H9 (cell line): ENCODE measurements at regions not wholly inside any gene's neighbourhood (a gene's known extent, or its start where the extent isn't known, plus 50 kb on each side); places are given as distances from the start of the nearest gene placed in this dataset.

ENCODE experiments used
- DNase-seq: peaks from one replicate; pipeline ENCODE4 v3.0.0-alpha.2; 2017
- H2AFZ ChIP-seq: one replicate; pipeline ENCODE4 v1.6.1; 2013; ENCODE audit warnings: mild to moderate bottlenecking, low read length, control low read depth, moderate library complexity
- H2AK5ac ChIP-seq: 2 replicates; pipeline ENCODE4 v1.6.1; 2013; ENCODE audit warnings: low read length, control low read depth, mixed read lengths; ENCODE audit not compliant: insufficient read length
- H2BK120ac ChIP-seq: one replicate; pipeline ENCODE4 v1.6.1; 2013; ENCODE audit warnings: low read depth, mild to moderate bottlenecking, low read length, control low read depth, inconsistent platforms; ENCODE audit not compliant: poor library complexity, severe bottlenecking
- H2BK12ac ChIP-seq: 2 replicates; pipeline ENCODE4 v1.6.1; 2013; ENCODE audit warnings: low read length, control low read depth, mixed read lengths, low read depth; ENCODE audit not compliant: insufficient read length
- H2BK15ac ChIP-seq: 2 replicates; pipeline ENCODE4 v1.6.1; 2013; ENCODE audit warnings: low read depth, low read length, control low read depth
- H2BK20ac ChIP-seq: one replicate; pipeline ENCODE4 v1.6.1; 2013; ENCODE audit warnings: low read depth, mild to moderate bottlenecking, low read length, control low read depth, inconsistent platforms; ENCODE audit not compliant: poor library complexity, severe bottlenecking
- H2BK5ac ChIP-seq: 2 replicates; pipeline ENCODE4 v1.6.1; 2013; ENCODE audit warnings: low read length, control low read depth, mixed read lengths; ENCODE audit not compliant: insufficient read length
- H3K14ac ChIP-seq: 2 replicates; pipeline ENCODE4 v1.6.1; 2013; ENCODE audit warnings: low read length, control low read depth; ENCODE audit not compliant: insufficient read depth
- H3K18ac ChIP-seq: 2 replicates; pipeline ENCODE4 v1.6.1; 2013; ENCODE audit warnings: low read depth, mild to moderate bottlenecking, mixed read lengths, low read length, control low read depth; ENCODE audit not compliant: insufficient read length
- H3K23ac ChIP-seq: 2 replicates; pipeline ENCODE4 v1.6.1; 2013; ENCODE audit warnings: low read length, control low read depth, mixed read lengths, low read depth; ENCODE audit not compliant: insufficient read length
- H3K23me2 ChIP-seq: 2 replicates; pipeline ENCODE4 v1.6.1; 2013; ENCODE audit warnings: low read depth, mild to moderate bottlenecking, mixed read lengths, low read length, control low read depth; ENCODE audit not compliant: insufficient read length, poor library complexity, severe bottlenecking
- H3K27ac ChIP-seq: 2 replicates; pipeline ENCODE4 v1.5.1; 2013; ENCODE audit warnings: low read length, control low read depth, mixed read lengths, low read depth; ENCODE audit not compliant: insufficient read length
- H3K27me3 ChIP-seq: 2 replicates; pipeline ENCODE4 v1.6.1; 2013; ENCODE audit warnings: low read length, control low read depth, inconsistent platforms; ENCODE audit not compliant: insufficient read depth
- H3K4ac ChIP-seq: 2 replicates; pipeline ENCODE4 v1.6.1; 2013; ENCODE audit warnings: low read depth, mild to moderate bottlenecking, control low read depth, inconsistent platforms, low read length, moderate library complexity
- H3K4me1 ChIP-seq: 2 replicates; pipeline ENCODE4 v1.6.1; 2013; ENCODE audit warnings: low read length, control low read depth, inconsistent platforms; ENCODE audit not compliant: insufficient read depth
- H3K4me2 ChIP-seq: 2 replicates; pipeline ENCODE4 v1.6.1; 2013; ENCODE audit warnings: low read length, control low read depth, mixed read lengths; ENCODE audit not compliant: insufficient read length, insufficient read depth
- H3K56ac ChIP-seq: 2 replicates; pipeline ENCODE4 v1.6.1; 2013; ENCODE audit warnings: low read depth, mild to moderate bottlenecking, mixed read lengths, low read length, control low read depth; ENCODE audit not compliant: insufficient read length
- H3K79me1 ChIP-seq: 2 replicates; pipeline ENCODE4 v1.6.1; 2013; ENCODE audit warnings: low read depth, mild to moderate bottlenecking, moderate library complexity, low read length, control low read depth, inconsistent platforms; ENCODE audit not compliant: insufficient read depth, poor library complexity, severe bottlenecking
- H3K79me2 ChIP-seq: 2 replicates; pipeline ENCODE4 v1.6.1; 2013; ENCODE audit warnings: low read length, control low read depth, inconsistent platforms; ENCODE audit not compliant: insufficient read depth
- H3K9ac ChIP-seq: 2 replicates; pipeline ENCODE4 v1.6.1; 2013; ENCODE audit warnings: low read length, control low read depth, mixed read lengths; ENCODE audit not compliant: insufficient read length; ENCODE audit errors: extremely low read depth
- H3K9me3 ChIP-seq: one replicate; pipeline ENCODE4 v1.6.1; 2013; ENCODE audit warnings: low read depth, low read length, inconsistent platforms; ENCODE audit not compliant: control insufficient read depth
- H3T11ph ChIP-seq: one replicate; pipeline ENCODE4 v1.6.1; 2013; ENCODE audit warnings: mild to moderate bottlenecking, low read length, control low read depth, inconsistent platforms
- H4K20me1 ChIP-seq: one replicate; pipeline ENCODE4 v1.6.1; 2013; ENCODE audit not compliant: control insufficient read depth, insufficient read length, insufficient read depth
- H4K5ac ChIP-seq: 2 replicates; pipeline ENCODE4 v1.6.1; 2013; ENCODE audit warnings: low read depth, mild to moderate bottlenecking, mixed read lengths, low read length, control low read depth; ENCODE audit not compliant: insufficient read length
- H4K8ac ChIP-seq: replicated peaks from 2 replicates; pipeline ENCODE4 v1.6.1; 2013; ENCODE audit warnings: low read length, control low read depth, mixed read lengths, low read depth; ENCODE audit not compliant: insufficient read length
- H4K91ac ChIP-seq: 2 replicates; pipeline ENCODE4 v1.6.1; 2013; ENCODE audit warnings: low read depth, mild to moderate bottlenecking, moderate library complexity, mixed read lengths, low read length, control low read depth; ENCODE audit not compliant: insufficient read length
- H3K27ac Mint-ChIP-seq, 3 experiments: 2 replicates in 2 of 3; 3 replicates in 1 of 3; pipeline ENCODE4 v1.8.0; 2020 to 2021; ENCODE audit warnings: mixed read lengths in 3 of 3, mild to moderate bottlenecking in 1 of 3, moderate library complexity in 1 of 3
- H3K27me3 Mint-ChIP-seq: 2 replicates; pipeline ENCODE4 v1.8.0; 2021; ENCODE audit warnings: low read depth, mild to moderate bottlenecking, moderate library complexity, mixed read lengths
- H3K36me3 Mint-ChIP-seq, 3 experiments: 2 replicates in 2 of 3; 3 replicates in 1 of 3; pipeline ENCODE4 v1.8.0; 2020 to 2021; ENCODE audit warnings: low read depth in 3 of 3, mixed read lengths in 3 of 3; ENCODE audit not compliant: insufficient read depth in 1 of 3
- H3K4me1 Mint-ChIP-seq, 2 experiments: 2 replicates each; pipeline ENCODE4 v1.8.0; 2020; ENCODE audit warnings: mixed read lengths in 2 of 2
- H3K4me3 Mint-ChIP-seq, 2 experiments: 2 replicates in 1 of 2; 3 replicates in 1 of 2; pipeline ENCODE4 v1.8.0; 2020 to 2021; ENCODE audit warnings: mild to moderate bottlenecking in 2 of 2, mixed read lengths in 2 of 2, moderate library complexity in 1 of 2
- H3K9me3 Mint-ChIP-seq, 2 experiments: 2 replicates in 1 of 2; 3 replicates in 1 of 2; pipeline ENCODE4 v1.8.0; 2020; ENCODE audit warnings: mild to moderate bottlenecking in 2 of 2, mixed read lengths in 2 of 2, moderate library complexity in 1 of 2
- CTCF ChIP-seq: fragments of 200-600 bp; sonication (generic); conservative IDR thresholded peaks from 3 replicates; pipeline ENCODE4 v1.8.0; 2021; ENCODE audit warnings: antibody characterized with exemption, mild to moderate bottlenecking
- WGBS: extraction: QIAGEN DNeasy Blood & Tissue Kit; methylation state at CpG from one replicate; pipeline ENCODE4 v1.1.7; 2013; ENCODE audit warnings: missing lambda C conversion rate, low lambda C conversion rate, mixed read lengths; ENCODE audit not compliant: insufficient read length; ENCODE audit errors: extremely low coverage; 5-methylcytosine and 5-hydroxymethylcytosine counted together

DNA sequence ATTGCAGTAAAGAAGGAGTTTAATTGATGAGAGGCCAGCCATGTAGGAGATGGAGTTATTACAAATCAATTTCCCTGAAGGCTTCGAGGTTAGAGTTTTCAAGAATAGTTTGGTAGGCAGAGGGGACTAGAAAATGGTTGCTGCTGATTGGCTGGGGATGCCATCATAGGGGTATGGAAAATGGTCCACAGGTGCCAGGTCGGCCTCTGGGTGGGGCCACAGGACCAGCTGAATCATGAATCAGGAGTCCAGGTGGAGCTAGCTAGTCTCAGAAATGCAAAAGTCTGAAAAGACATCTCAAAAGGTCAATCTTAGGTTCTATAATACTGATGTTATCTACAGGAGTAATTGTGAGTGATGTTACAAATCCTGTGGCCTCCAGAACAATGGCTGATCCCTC, 714.0 kb upstream of the GHITM start:
- Histone ChIP-seq H4K20me1 (no peaks in the 10 kb centered on the region), H3K18ac (no peak overlapping the region), H3K79me2 (no peaks in the 10 kb centered on the region), H3K9ac (no peak overlapping the region), H3K9me3 (no peaks in the 10 kb centered on the region), H3K27ac (no peak overlapping the region), H3K79me1 (no peaks in the 10 kb centered on the region), H3K56ac (no peak overlapping the region), H3K14ac (no peak overlapping the region), H3K4me1 (no peaks in the 10 kb centered on the region; the same call in none of the 2 replicates), H4K91ac (no peak overlapping the region), H2AK5ac (no peak overlapping the region), H4K5ac (no peak overlapping the region), H3K23ac (no peak overlapping the region), H3K4ac (no peak overlapping the region), H3K27me3 (no peaks in the 10 kb centered on the region), H3T11ph (no peak overlapping the region), H3K23me2 (no peaks in the 10 kb centered on the region), H2BK12ac (no peak overlapping the region), H2BK5ac (no peak overlapping the region), H2AFZ (no peak overlapping the region), H2BK20ac (no peak overlapping the region), H2BK120ac (no peak overlapping the region), H4K8ac (no peak overlapping the region), H2BK15ac (no peak overlapping the region), H3K4me2 (no peak overlapping the region)
- WGBS: no CpG with 5 or more reads among the region's 2 CpGs
- no peak overlapping the region for H3K27ac Mint-ChIP-seq
- H3K9me3 Mint-ChIP-seq: peaks cover 17 to 25% of the 10 kb centered on the region in 2 experiments
- TF ChIP-seq CTCF: peak; percentile 38; the same call in 2 of the 3 replicates
- H3K27me3 Mint-ChIP-seq: no peaks in the 10 kb centered on the region
- DNase-seq: no peak
- no peak overlapping the region for H3K4me3 Mint-ChIP-seq
- H3K4me1 Mint-ChIP-seq: peaks cover 4 to 6% of the 10 kb centered on the region in 2 experiments
- peaks cover 11 to 20% (median 14%) of the 10 kb centered on the region in 3 experiments for H3K36me3 Mint-ChIP-seq
